Endothelial cell of umbilical vein (primary cell): ENCODE measurements at regions not wholly inside any gene's neighbourhood (a gene's known extent, or its start where the extent isn't known, plus 50 kb on each side); places are given as distances from the start of the nearest gene placed in this dataset.

Source experiments
- BruUV-seq: library from RNA; stranded (reverse); fragments of 400-500 nt; replicated peaks from 2 replicates; lab custom pipeline; 2021; lab: Mats Ljungman, UMichigan
- CTCF ChIA-PET: fragments of 300-600, 350-600 bp; sonication (Branson Sonifier 250); formaldehyde crosslinking; loops from one replicate; lab custom pipeline; 2021; ENCODE audit warnings: antibody characterized with exemption, inconsistent platforms; lab: Charles Lee
- POLR2A ChIA-PET: fragments of 300-600, 350-600 bp; sonication (Branson Sonifier 250); formaldehyde crosslinking; loops from one replicate; lab custom pipeline; 2021; ENCODE audit warnings: antibody characterized with exemption, inconsistent platforms; lab: Charles Lee
- DNase-seq: peaks from one replicate; pipeline ENCODE4 v3.0.0-alpha.2; 2011; ENCODE audit warnings: low read depth, low spot score
- FAIRE-seq: peaks from 2 replicates; lab custom pipeline; 2011; peaks lifted over from hg19 to GRCh38; lab: Jason Lieb, UNC
- H2AFZ ChIP-seq: 2 replicates; pipeline ENCODE4 v1.6.0; 2012; ENCODE audit warnings: low read depth, low read length, control low read depth, inconsistent platforms
- H3K27ac ChIP-seq: 2 replicates; pipeline ENCODE4 v1.5.1; 2011; ENCODE audit warnings: low read depth, mild to moderate bottlenecking, control low read depth, low read length, moderate library complexity; ENCODE audit not compliant: insufficient read depth
- H3K27me3 ChIP-seq, 2 experiments: 2 replicates each; pipeline versions ENCODE4 v1.6.0 to v1.6.1; 2011; ENCODE audit warnings: low read length in 2 of 2, mixed read lengths in 1 of 2; ENCODE audit not compliant: control insufficient read depth in 2 of 2, insufficient read depth in 2 of 2
- H3K36me3 ChIP-seq, 2 experiments: 2 replicates in 1 of 2; 3 replicates in 1 of 2; pipeline ENCODE4 v1.5.1; 2011; ENCODE audit warnings: low read length in 2 of 2, mild to moderate bottlenecking in 1 of 2, moderate library complexity in 1 of 2; ENCODE audit not compliant: control insufficient read depth in 2 of 2, insufficient read depth in 2 of 2; ENCODE audit errors: extremely low read depth in 1 of 2
- H3K4me1 ChIP-seq: 3 replicates; pipeline ENCODE4 v1.5.1; 2011; ENCODE audit warnings: mild to moderate bottlenecking, low read length; ENCODE audit not compliant: control insufficient read depth, insufficient read depth; ENCODE audit errors: extremely low read depth
- H3K4me2 ChIP-seq: 2 replicates; pipeline ENCODE4 v1.6.1; 2011; ENCODE audit warnings: low read length, control low read depth, mixed read lengths; ENCODE audit not compliant: insufficient read depth
- H3K4me3 ChIP-seq, 3 experiments: fragments of 200-600 bp in 1 of 3; sonication (generic), shearing (Covaris generic) in 1 of 3; replicated peaks in 1 of 3; 2 replicates each; pipeline ENCODE4 v1.5.1; 2011 to 2016; ENCODE audit warnings: control low read depth in 3 of 3, low read length in 3 of 3, mild to moderate bottlenecking in 2 of 3, inconsistent platforms in 1 of 3, low read depth in 1 of 3, moderate library complexity in 1 of 3; ENCODE audit not compliant: insufficient read depth in 1 of 3
- H3K79me2 ChIP-seq: 2 replicates; pipeline ENCODE4 v1.6.0; 2012; ENCODE audit warnings: low read length, inconsistent platforms; ENCODE audit not compliant: control insufficient read depth, insufficient read depth
- H3K9ac ChIP-seq: replicated peaks from 2 replicates; pipeline ENCODE3; 2011; ENCODE audit warnings: low read length, control low read depth; ENCODE audit not compliant: insufficient read depth; ENCODE audit errors: extremely low read depth
- H3K9me1 ChIP-seq: replicated peaks from 3 replicates; pipeline ENCODE4 v1.6.0; 2011; ENCODE audit warnings: mild to moderate bottlenecking, low read length; ENCODE audit not compliant: control insufficient read depth, insufficient read depth; ENCODE audit errors: extremely low read depth
- H3K9me3 ChIP-seq: replicated peaks from 2 replicates; pipeline ENCODE4 v1.5.1; 2012; ENCODE audit warnings: low read length, inconsistent platforms; ENCODE audit not compliant: control insufficient read depth, insufficient read depth
- H4K20me1 ChIP-seq: replicated peaks from 2 replicates; pipeline ENCODE3; 2011; ENCODE audit warnings: mild to moderate bottlenecking, low read length; ENCODE audit not compliant: control insufficient read depth, insufficient read depth; ENCODE audit errors: extremely low read depth
- CTCF ChIP-seq, 2 donors: IDR thresholded peaks; 1 replicate in 1 of 2; 2 replicates in 1 of 2; pipeline ENCODE4 v1.5.1; 2011; ENCODE audit warnings: low read length in 2 of 2, mild to moderate bottlenecking in 2 of 2, moderate library complexity in 2 of 2, control low read depth in 1 of 2, inconsistent platforms in 1 of 2, low read depth in 1 of 2; ENCODE audit not compliant: insufficient read depth in 1 of 2; ENCODE audit errors: extremely low read depth in 1 of 2
- FOS ChIP-seq: IDR thresholded peaks from 2 replicates; pipeline ENCODE4 v1.6.1; 2011; ENCODE audit warnings: mild to moderate bottlenecking, low read length, moderate library complexity, borderline replicate concordance; ENCODE audit not compliant: insufficient read depth
- GATA2 ChIP-seq: IDR thresholded peaks from 2 replicates; pipeline ENCODE4 v1.7.0; 2011; ENCODE audit warnings: low read depth, mild to moderate bottlenecking, moderate library complexity, mixed read lengths, low read length; ENCODE audit not compliant: insufficient read length, insufficient read depth
- JUN ChIP-seq: IDR thresholded peaks from 2 replicates; pipeline ENCODE4 v1.6.1; 2011; ENCODE audit warnings: borderline replicate concordance, low read depth; ENCODE audit not compliant: insufficient read length, insufficient read depth
- MYC ChIP-seq: IDR thresholded peaks from one replicate; pipeline ENCODE4 v1.6.1; 2011; ENCODE audit warnings: mild to moderate bottlenecking, low read depth, low read length
- POLR2A ChIP-seq: IDR thresholded peaks from 2 replicates; pipeline ENCODE4 v1.6.1; 2012; ENCODE audit warnings: low read depth, mild to moderate bottlenecking, control low read depth, low read length
- POLR2AphosphoS5 ChIP-seq: IDR thresholded peaks from 2 replicates; pipeline ENCODE4 v1.6.1; 2012; ENCODE audit warnings: low read depth, mild to moderate bottlenecking, control low read depth, low read length, moderate library complexity; ENCODE audit not compliant: insufficient read depth
- dilution Hi-C: fragments of 300-500 bp; cut with MboI; formaldehyde crosslinking; loops from one replicate; pipeline ENCODE4 v1.15.0; 2019; ENCODE audit warnings: low sequenced_read_pairs; ENCODE audit not compliant: extremely low pct_ligation_motif_present
- intact Hi-C: fragments of 100-400 bp; cut with micrococcal nuclease; formaldehyde crosslinking; loops from one replicate; pipeline ENCODE4 v1.10.0; 2022

- no peak for TF ChIP-seq JUN
- no peak for TF ChIP-seq FOS
- TF ChIP-seq POLR2AphosphoS5 = no peak
- no peak for TF ChIP-seq GATA2
- no peak for TF ChIP-seq MYC
- no peak for TF ChIP-seq POLR2A
- Histone ChIP-seq H3K27ac (no peak overlapping the region), H4K20me1 (no peaks in the 10 kb centered on the region), H3K4me3 (no peak overlapping the region), H3K9ac (no peak overlapping the region), H3K36me3 (no peaks in the 10 kb centered on the region), H3K4me2 (no peak overlapping the region), H2AFZ (no peak overlapping the region), H3K79me2 (no peaks in the 10 kb centered on the region), H3K4me1 (no peaks in the 10 kb centered on the region), H3K9me1 (no peaks in the 10 kb centered on the region), H3K9me3 (no peaks in the 10 kb centered on the region), H3K27me3 (peaks cover 2% of the 10 kb centered on the region in 2 experiments)
- DNase-seq = no peak
- ChIA-PET POLR2A (no interaction called here), CTCF (interaction anchor here (0.8 to 1.5 kb wide), 2 partner anchors 10 to 71 kb away, joined by 3 read pairs; no protein-coding TSS in a partner anchor)
- dilution Hi-C loops (no loop called here), intact Hi-C loops (no loop called here)
- no TSS peak for BruUV-seq
- no peak for FAIRE-seq
These were observed 269.5 kb upstream of the GBE1 start for GRCh38 chr3:82030916-82031315.

GRCh38 chr3:82022836-82023235 lies 261.4 kb upstream of the GBE1 start:
- H3K27me3 ChIP-seq = no peaks in the 10 kb centered on the region
- no peaks in the 10 kb centered on the region for H3K9me1 ChIP-seq
- no peaks in the 10 kb centered on the region for H3K79me2 ChIP-seq
- ChIA-PET POLR2A (no interaction called here), CTCF (interaction anchor here (1.1 kb wide), 1 partner anchor 10 kb away, joined by 4 read pairs; no protein-coding TSS in a partner anchor)
- H3K9me3 ChIP-seq = no peaks in the 10 kb centered on the region
- no peak overlapping the region for H3K9ac ChIP-seq
- FAIRE-seq (no peak), DNase-seq (no peak)
- no peak overlapping the region for H2AFZ ChIP-seq
- H4K20me1 ChIP-seq = no peaks in the 10 kb centered on the region
- BruUV-seq = no TSS peak
- H3K27ac ChIP-seq = no peak overlapping the region
- TF ChIP-seq POLR2AphosphoS5 (no peak), FOS (no peak), POLR2A (no peak), JUN (no peak), MYC (no peak), CTCF (IDR thresholded peaks at IDR 0.05; ENCODE audit: extremely low read depth in 1 of 2, insufficient read depth in 1 of 2, low read depth in 1 of 2, low read length in 2 of 2) (no peak), GATA2 (no peak)
- no peak overlapping the region for H3K4me3 ChIP-seq
- H3K4me2 ChIP-seq = no peak overlapping the region
- H3K4me1 ChIP-seq = no peaks in the 10 kb centered on the region
- intact Hi-C loops (no loop called here), dilution Hi-C loops (no loop called here)
- H3K36me3 ChIP-seq = no peaks in the 10 kb centered on the region
